CD4-positive, alpha-beta T cell treated with Interleukin-17A for 1 hour (primary cell): ENCODE measurements at regions not wholly inside any gene's neighbourhood (a gene's known extent, or its start where the extent isn't known, plus 50 kb on each side); places are given as distances from the start of the nearest gene placed in this dataset.

Experiments used
- DNase-seq: peaks from one replicate; pipeline ENCODE4 v3.0.0-alpha.2; 2020

- no peak for DNase-seq
Observed at GRCh38 chr4:176906709-176907108, 114.0 kb upstream of the VEGFC start.

- no peak for DNase-seq
Observed at GRCh38 chr4:176910646-176911045, 117.9 kb upstream of the VEGFC start.

GRCh38 chr4:176919631-176920030, 126.9 kb upstream of the VEGFC start:
- no peak for DNase-seq

- no peak for DNase-seq
Observed at GRCh38 chr4:176920694-176921093, 128.0 kb upstream of the VEGFC start.

- DNase-seq: no peak
Observed at GRCh38 chr4:176921256-176921655, 128.5 kb upstream of the VEGFC start.

- no peak for DNase-seq
Observed at GRCh38 chr4:176924238-176924637, 131.5 kb upstream of the VEGFC start.

- no peak for DNase-seq
Observed at GRCh38 chr4:176925962-176926361, 133.2 kb upstream of the VEGFC start.

GRCh38 chr4:176927117-176927516, 134.4 kb upstream of the VEGFC start:
- DNase-seq: no peak

GRCh38 chr4:176927664-176928063, 134.9 kb upstream of the VEGFC start:
- DNase-seq: no peak

GRCh38 chr4:176939445-176939844, 146.7 kb upstream of the VEGFC start:
- DNase-seq: no peak

GRCh38 chr4:176945334-176945733, 152.6 kb upstream of the VEGFC start:
- no peak for DNase-seq

- DNase-seq: no peak
Observed at GRCh38 chr4:176949029-176949428, 156.3 kb upstream of the VEGFC start.

GRCh38 chr4:176953021-176953420, 160.3 kb upstream of the VEGFC start:
- DNase-seq: no peak

- DNase-seq: no peak
Observed at GRCh38 chr4:176957353-176958118, 164.8 kb upstream of the VEGFC start.

GRCh38 chr4:176959980-176960379, 167.3 kb upstream of the VEGFC start:
- no peak for DNase-seq

- DNase-seq: no peak
Observed at GRCh38 chr4:176963121-176963520, 170.4 kb upstream of the VEGFC start.

- DNase-seq: no peak
Observed at GRCh38 chr4:176964116-176964691, 171.5 kb upstream of the VEGFC start.

- DNase-seq: no peak
Observed at GRCh38 chr4:176967586-176967985, 174.9 kb upstream of the VEGFC start.

GRCh38 chr4:176968094-176968493, 175.4 kb upstream of the VEGFC start:
- no peak for DNase-seq

GRCh38 chr4:176969011-176969410, 176.3 kb upstream of the VEGFC start:
- no peak for DNase-seq

GRCh38 chr4:176970853-176971252, 178.1 kb upstream of the VEGFC start:
- DNase-seq: no peak

- DNase-seq: no peak
Observed at GRCh38 chr4:176971576-176972115, 178.9 kb upstream of the VEGFC start.

GRCh38 chr4:176979416-176979815, 186.7 kb upstream of the VEGFC start:
- DNase-seq: no peak

GRCh38 chr4:176981074-176981473, 188.4 kb upstream of the VEGFC start:
- DNase-seq: no peak

- DNase-seq: no peak
Observed at GRCh38 chr4:176981551-176981950, 188.8 kb upstream of the VEGFC start.
